ENCODE measurements at regions not wholly inside any gene's neighbourhood (a gene's known extent, or its start where the extent isn't known, plus 50 kb on each side); places are given as distances from the start of the nearest gene placed in this dataset.
A peak's percentile ranks its signal among the peaks of the same experiment; 100 is the strongest.

- TF ChIP-seq ZNF687 (IDR thresholded peaks at IDR 0.05) (no peak), SMC3 (IDR thresholded peaks at IDR 0.05; ENCODE audit: borderline replicate concordance, low read length) (no peak), CHD1 (IDR thresholded peaks at IDR 0.05; ENCODE audit: low read depth, low read length) (no peak), EGR1 (IDR thresholded peaks at IDR 0.05; ENCODE audit: borderline replicate concordance in 1 of 2, low read depth in 2 of 2, low read length in 2 of 2) (no peak), KAT2A (conservative IDR thresholded peaks at IDR 0.05; ENCODE audit: control insufficient read depth, low read depth, low read length) (no peak)
These were observed 192.6 kb upstream of the TCF4 start (continued) for GRCh38 chr18:55780586-55781071.

DNA sequence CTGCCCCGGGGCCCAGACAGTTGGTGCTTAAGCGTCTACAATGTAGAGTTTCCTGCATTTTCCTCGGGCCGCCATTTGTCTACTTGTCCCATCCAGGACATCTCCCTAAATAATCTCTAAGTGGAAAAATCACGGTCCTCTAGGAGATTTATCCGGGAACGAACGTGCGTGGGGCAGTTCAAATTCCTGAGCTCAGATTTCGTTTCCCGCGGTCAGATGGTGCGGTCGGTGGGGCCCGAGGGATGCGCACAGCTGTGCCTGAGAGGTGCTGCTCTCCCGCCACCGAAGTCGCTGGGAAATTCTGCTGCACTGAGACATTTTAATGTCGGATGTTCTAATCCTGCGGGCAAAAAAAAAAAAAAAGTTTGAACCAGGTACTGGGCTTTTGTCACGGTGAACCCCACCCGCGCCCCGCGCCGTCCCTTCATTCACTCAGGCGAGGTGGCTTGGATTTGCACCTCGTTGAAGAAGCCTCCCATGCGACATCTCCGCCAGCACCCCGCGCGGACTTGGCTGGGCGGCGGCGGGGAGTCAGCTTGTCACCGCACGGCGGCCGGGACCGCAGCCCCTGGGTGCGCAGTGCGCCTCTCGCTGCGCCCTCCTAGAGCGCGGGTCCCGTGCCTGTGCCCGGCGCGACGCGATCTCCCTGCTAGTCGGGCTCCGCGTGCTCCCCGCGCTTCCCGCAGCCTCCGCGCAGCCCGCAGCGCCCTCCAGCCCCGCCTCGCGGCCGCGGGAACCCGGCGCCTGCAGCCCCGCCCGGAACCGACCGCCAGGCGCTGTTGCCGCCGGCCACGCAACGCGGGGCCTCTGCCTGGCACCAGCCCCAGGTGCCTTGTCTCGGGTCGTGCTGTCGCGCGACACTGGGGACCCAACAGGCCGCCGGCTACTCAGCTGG lies 191.9 kb upstream of the TCF4 start:
- no peaks in the 10 kb centered on the region for H3K9me3 ChIP-seq (replicated peaks; ENCODE audit: control insufficient read depth, insufficient read depth, low read length)
- H3K4me2 ChIP-seq (ENCODE audit: control insufficient read depth, insufficient read depth): peak overlapping the region; percentile 48
- 6% methylated on average over 78 of the region's 88 CpGs for WGBS (ENCODE audit: insufficient coverage, insufficient replicate concordance, low lambda C conversion rate, missing lambda C conversion rate)
- no peak overlapping the region for H2AFZ ChIP-seq (ENCODE audit: control insufficient read depth, low read depth, low read length)
- RAD21 ChIA-PET (ENCODE audit: unreplicated experiment): interaction anchor here (0.5 kb wide), 1 partner anchor 98 kb away, joined by 4 read pairs; no protein-coding TSS in a partner anchor
- in situ Hi-C loops (cut with MboI) (no loop called here), intact Hi-C loops (cut with micrococcal nuclease; ENCODE audit: unreplicated experiment) (no loop called here)
- no peaks in the 10 kb centered on the region for H3K4me1 ChIP-seq (ENCODE audit: control insufficient read depth, insufficient read depth, low read length)
- no peak overlapping the region for H3K27ac ChIP-seq (ENCODE audit: control insufficient read depth, insufficient read depth)
- no peaks in the 10 kb centered on the region for H3K36me3 ChIP-seq (ENCODE audit: control insufficient read depth in 2 of 2, insufficient read depth in 2 of 2, low read length in 1 of 2)
- no TSS peak for BruUV-seq (replicated peaks)
- H3K79me2 ChIP-seq (ENCODE audit: control insufficient read depth, insufficient read depth, low read length): no peaks in the 10 kb centered on the region
- no peak overlapping the region for H3K9ac ChIP-seq (ENCODE audit: control insufficient read depth, insufficient read depth, low read length)
- no peak for FAIRE-seq
- H4K20me1 ChIP-seq (ENCODE audit: control insufficient read depth, insufficient read depth): no peaks in the 10 kb centered on the region
- no peak for DNase-seq (ENCODE audit: low read depth, low spot score)
- CTCF ChIA-PET: no interaction called here
- H3K4me3 ChIP-seq: no peak overlapping the region
- POLR2A ChIA-PET: no interaction called here
- peaks cover 0 to 23% of the 10 kb centered on the region in 2 experiments; a peak in 3 of 4 replicates for H3K27me3 ChIP-seq (replicated peaks in 1 of 2; ENCODE audit: control insufficient read depth in 2 of 2, insufficient read depth in 2 of 2, low read length in 1 of 2)
- TF ChIP-seq TARDBP (IDR thresholded peaks at IDR 0.05; ENCODE audit: borderline replicate concordance) (no peak), ASH2L (IDR thresholded peaks at IDR 0.05; ENCODE audit: borderline replicate concordance, low read depth) (no peak), CREM (IDR thresholded peaks at IDR 0.05; ENCODE audit: low read depth) (no peak), ZNF622 (IDR thresholded peaks at IDR 0.05) (no peak), SUZ12 (IDR thresholded peaks at IDR 0.05; ENCODE audit: unreplicated experiment) (peak; percentile 89)
- TF ChIP-seq, protein P1, sequence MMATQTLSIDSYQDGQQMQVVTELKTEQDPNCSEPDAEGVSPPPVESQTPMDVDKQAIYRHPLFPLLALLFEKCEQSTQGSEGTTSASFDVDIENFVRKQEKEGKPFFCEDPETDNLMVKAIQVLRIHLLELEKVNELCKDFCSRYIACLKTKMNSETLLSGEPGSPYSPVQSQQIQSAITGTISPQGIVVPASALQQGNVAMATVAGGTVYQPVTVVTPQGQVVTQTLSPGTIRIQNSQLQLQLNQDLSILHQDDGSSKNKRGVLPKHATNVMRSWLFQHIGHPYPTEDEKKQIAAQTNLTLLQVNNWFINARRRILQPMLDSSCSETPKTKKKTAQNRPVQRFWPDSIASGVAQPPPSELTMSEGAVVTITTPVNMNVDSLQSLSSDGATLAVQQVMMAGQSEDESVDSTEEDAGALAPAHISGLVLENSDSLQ (IDR thresholded peaks at IDR 0.05): no peak
- ATAC-seq: no peak; the same call in 2 of the 3 replicates
- SMC1A ChIA-PET (ENCODE audit: uncharacterized antibody, unreplicated experiment): interaction anchor here (0.7 to 1.3 kb wide), 2 partner anchors 11 to 547 kb away, joined by 3 read pairs; no protein-coding TSS in a partner anchor
